IPS DF 6.9 (cell line): ENCODE measurements at regions not wholly inside any gene's neighbourhood (a gene's known extent, or its start where the extent isn't known, plus 50 kb on each side); places are given as distances from the start of the nearest gene placed in this dataset.
"Not testable (repeated sequence)": the region's sequence is repeated elsewhere in the genome, so short reads cannot be mapped to it uniquely, and the experiment has no call there.

Source experiments
- DNase-seq: peaks from one replicate; pipeline ENCODE4 v3.0.0-alpha.2; 2013; ENCODE audit warnings: low read depth, low spot score
- H3K27ac ChIP-seq: one replicate; pipeline ENCODE4 v1.5.1; 2013; ENCODE audit warnings: low read length, control low read depth
- H3K27me3 ChIP-seq: 2 replicates; pipeline ENCODE4 v1.6.1; 2013; ENCODE audit warnings: mild to moderate bottlenecking, low read length; ENCODE audit not compliant: control insufficient read depth, insufficient read depth
- H3K36me3 ChIP-seq: 2 replicates; pipeline ENCODE4 v1.6.1; 2013; ENCODE audit warnings: low read length; ENCODE audit not compliant: control insufficient read depth, insufficient read depth
- H3K4me1 ChIP-seq: 2 replicates; pipeline ENCODE4 v1.6.1; 2013; ENCODE audit warnings: low read length; ENCODE audit not compliant: control insufficient read depth, insufficient read depth
- H3K4me3 ChIP-seq: 2 replicates; pipeline ENCODE4 v1.5.1; 2013; ENCODE audit warnings: mild to moderate bottlenecking, low read length
- H3K9me3 ChIP-seq: 2 replicates; pipeline ENCODE4 v1.6.1; 2013; ENCODE audit warnings: low read length, inconsistent platforms; ENCODE audit not compliant: control insufficient read depth, insufficient read depth
- WGBS: extraction: QIAGEN DNeasy Blood & Tissue Kit; methylation state at CpG from one replicate; pipeline ENCODE4 v1.1.7; 2013; ENCODE audit warnings: mixed read lengths, missing lambda C conversion rate; ENCODE audit not compliant: insufficient read length, insufficient coverage; 5-methylcytosine and 5-hydroxymethylcytosine counted together

- no peak for DNase-seq
- Histone ChIP-seq H3K9me3 (no peaks in the 10 kb centered on the region), H3K4me3 (no peak overlapping the region), H3K27ac (no peak overlapping the region), H3K4me1 (no peaks in the 10 kb centered on the region), H3K36me3 (no peaks in the 10 kb centered on the region), H3K27me3 (no peaks in the 10 kb centered on the region)
- no CpG with 5 or more reads among the region's 1 CpG for WGBS
Measured at GRCh38 chr2:134008837-134009236, 245.0 kb upstream of the MGAT5 start.

DNA sequence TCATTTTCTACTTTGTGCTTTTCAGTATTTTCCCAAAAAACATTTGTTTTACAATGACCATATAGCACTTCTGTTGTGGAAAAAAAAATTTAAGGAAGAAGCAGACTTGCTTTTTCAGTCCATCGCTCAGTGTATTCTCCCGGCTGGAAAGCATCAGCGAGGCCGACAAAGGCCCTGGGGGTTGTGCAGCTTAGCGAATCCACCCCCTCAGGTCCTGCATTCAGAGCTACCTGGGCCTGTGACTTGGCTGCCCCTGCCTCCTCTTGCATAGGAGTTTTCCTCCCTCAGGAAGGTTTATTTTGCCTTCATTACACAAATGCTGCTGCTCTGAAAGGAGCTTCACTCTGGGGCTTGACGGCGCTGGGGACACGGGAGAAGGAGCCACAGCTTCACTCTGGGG, 244.4 kb upstream of the MGAT5 start:
- WGBS, result no CpG with 5 or more reads among the region's 8 CpGs
- H3K4me3 ChIP-seq, result no peak overlapping the region
- H3K36me3 ChIP-seq, result no peaks in the 10 kb centered on the region
- no peaks in the 10 kb centered on the region for H3K4me1 ChIP-seq
- H3K27me3 ChIP-seq, result no peaks in the 10 kb centered on the region
- no peak overlapping the region for H3K27ac ChIP-seq
- H3K9me3 ChIP-seq, result no peaks in the 10 kb centered on the region
- DNase-seq, result no peak

DNA sequence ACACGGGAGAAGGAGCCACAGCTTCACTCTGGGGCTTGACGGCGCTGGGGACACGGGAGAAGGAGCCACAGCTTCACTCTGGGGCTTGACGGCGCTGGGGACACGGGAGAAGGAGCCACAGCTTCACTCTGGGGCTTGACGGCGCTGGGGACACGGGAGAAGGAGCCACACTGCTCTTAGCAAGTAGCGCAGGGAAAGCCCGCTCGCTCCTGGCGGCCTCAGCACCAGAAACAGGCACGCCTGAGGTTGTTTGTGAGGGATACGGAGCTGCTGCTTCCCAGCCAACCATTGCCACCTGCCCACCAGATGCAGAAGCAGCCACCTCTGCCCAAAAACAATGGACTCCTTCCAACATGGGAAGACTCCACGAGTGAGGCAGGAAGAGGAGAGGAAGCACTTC, 244.0 kb upstream of the MGAT5 start:
- H3K27ac ChIP-seq, DNase-seq, H3K27me3 ChIP-seq, H3K36me3 ChIP-seq, H3K4me1 ChIP-seq, H3K9me3 ChIP-seq, H3K4me3 ChIP-seq: not testable (repeated sequence)
- WGBS, result no CpG with 5 or more reads among the region's 17 CpGs

GRCh38 chr2:134011936-134012586, 241.8 kb upstream of the MGAT5 start:
- no peak overlapping the region for H3K4me3 ChIP-seq
- no peaks in the 10 kb centered on the region for H3K4me1 ChIP-seq
- H3K27ac ChIP-seq, result no peak overlapping the region
- no peaks in the 10 kb centered on the region for H3K27me3 ChIP-seq
- DNase-seq, result no peak
- no CpG with 5 or more reads among the region's 6 CpGs for WGBS
- no peaks in the 10 kb centered on the region for H3K9me3 ChIP-seq
- no peaks in the 10 kb centered on the region for H3K36me3 ChIP-seq

- DNase-seq, result no peak
- no peaks in the 10 kb centered on the region for H3K27me3 ChIP-seq
- WGBS, result no CpG with 5 or more reads among the region's 3 CpGs
Measured at GRCh38 chr2:134014196-134014960, 239.5 kb upstream of the MGAT5 start.

GRCh38 chr2:134019871-134020270, 234.0 kb upstream of the MGAT5 start:
- no peaks in the 10 kb centered on the region for H3K9me3 ChIP-seq
- no peak overlapping the region for H3K4me3 ChIP-seq
- H3K36me3 ChIP-seq, result no peaks in the 10 kb centered on the region
- no CpG with 5 or more reads among the region's 2 CpGs for WGBS
- no peak for DNase-seq
- no peaks in the 10 kb centered on the region for H3K27me3 ChIP-seq
- no peak overlapping the region for H3K27ac ChIP-seq
- H3K4me1 ChIP-seq, result no peaks in the 10 kb centered on the region

More at GRCh38 chr2:134014196-134014960, 239.5 kb upstream of the MGAT5 start:
- Histone ChIP-seq H3K27ac (no peak overlapping the region), H3K9me3 (no peaks in the 10 kb centered on the region), H3K4me1 (no peaks in the 10 kb centered on the region), H3K36me3 (no peaks in the 10 kb centered on the region), H3K4me3 (no peak overlapping the region)

DNA sequence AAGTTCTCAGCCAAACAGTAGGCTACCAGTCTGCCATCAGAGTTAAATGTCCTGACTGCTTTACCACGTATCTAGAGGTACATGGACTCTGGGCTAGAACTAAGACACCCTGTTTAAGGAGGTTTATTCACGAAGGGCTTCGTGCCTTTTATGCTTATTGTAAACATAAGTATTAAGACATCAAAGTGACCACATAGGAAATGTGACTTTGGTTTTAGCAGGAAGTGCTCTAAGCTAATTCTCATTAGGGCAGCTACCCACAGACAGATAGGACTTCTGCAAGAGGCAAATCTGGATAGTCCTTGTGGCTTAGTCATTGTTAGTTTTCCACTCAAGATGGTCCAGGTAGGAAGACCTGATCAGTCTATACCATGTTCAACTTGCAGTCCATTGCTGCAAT, 233.3 kb upstream of the MGAT5 start:
- DNase-seq, result no peak
- Histone ChIP-seq H3K4me1 (no peaks in the 10 kb centered on the region), H3K27ac (no peak overlapping the region), H3K36me3 (no peaks in the 10 kb centered on the region), H3K27me3 (no peaks in the 10 kb centered on the region), H3K4me3 (no peak overlapping the region), H3K9me3 (no peaks in the 10 kb centered on the region)
- no CpG with 5 or more reads among the region's 3 CpGs for WGBS

DNA sequence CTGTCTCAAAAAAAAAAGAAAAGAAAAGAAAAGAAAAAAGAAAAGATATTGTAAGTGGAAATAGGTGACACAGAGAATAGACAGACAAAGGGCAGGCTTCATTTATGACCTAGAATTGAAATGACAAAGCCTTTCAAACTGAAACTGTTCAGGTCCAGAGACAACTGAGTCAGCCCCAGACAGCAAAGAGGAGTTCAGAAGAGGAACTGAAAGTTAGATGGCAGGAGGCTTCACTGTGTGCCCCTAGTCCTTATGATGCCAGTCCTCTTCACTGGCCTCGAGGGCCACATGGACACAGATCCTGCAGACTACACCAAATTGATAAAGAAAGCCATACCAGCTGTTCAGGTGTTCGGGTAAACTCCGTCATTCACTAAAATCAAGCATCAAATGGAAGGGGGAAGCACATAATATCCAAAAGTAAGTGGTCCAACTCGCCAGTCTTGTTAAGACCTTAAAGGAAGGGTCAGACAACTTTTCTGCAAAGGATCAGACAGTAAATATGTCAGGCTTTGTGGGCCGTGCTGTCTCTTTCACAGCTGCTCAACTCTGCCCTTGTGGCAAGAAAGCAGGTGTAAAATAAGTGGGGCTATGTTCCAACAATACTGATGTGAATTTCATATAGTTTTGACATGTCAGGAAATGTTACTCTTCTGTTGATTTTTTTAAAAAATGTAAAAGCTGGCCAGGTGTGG, 231.9 kb upstream of the MGAT5 start:
- Histone ChIP-seq H3K36me3 (no peaks in the 10 kb centered on the region), H3K27ac (no peak overlapping the region), H3K27me3 (no peaks in the 10 kb centered on the region), H3K4me3 (no peak overlapping the region), H3K9me3 (no peaks in the 10 kb centered on the region), H3K4me1 (no peaks in the 10 kb centered on the region)
- no CpG with 5 or more reads among the region's 5 CpGs for WGBS
- no peak for DNase-seq

GRCh38 chr2:134023854-134024253, 230.0 kb upstream of the MGAT5 start:
- no peak for DNase-seq
- Histone ChIP-seq H3K9me3 (no peaks in the 10 kb centered on the region), H3K4me1 (0 out of 2 replicates have a peak, but pooled peaks cover 1% of the 10 kb centered on the region), H3K27ac (no peak overlapping the region), H3K4me3 (no peak overlapping the region), H3K27me3 (no peaks in the 10 kb centered on the region), H3K36me3 (no peaks in the 10 kb centered on the region)
- no CpG with 5 or more reads among the region's 5 CpGs for WGBS

DNA sequence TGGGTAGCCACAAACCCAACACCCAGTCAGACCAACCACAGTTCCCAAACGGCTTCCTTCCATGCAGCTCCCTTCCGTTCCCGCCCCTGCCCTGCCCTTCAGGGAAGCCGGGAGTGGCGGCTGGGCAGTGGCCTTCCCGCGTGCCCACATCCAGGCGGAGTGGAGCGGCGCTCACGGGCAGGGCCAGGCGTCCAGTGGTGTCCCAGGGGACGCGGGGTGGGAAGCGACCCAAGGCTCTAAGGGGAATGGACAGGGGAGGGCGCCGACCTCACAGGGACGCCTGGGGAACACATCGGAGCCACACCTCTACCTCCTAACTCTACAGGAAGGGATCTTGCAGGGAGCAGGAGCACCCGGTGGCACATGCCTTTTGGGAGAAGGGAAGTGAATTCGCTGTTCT, 225.9 kb upstream of the MGAT5 start:
- H3K27me3 ChIP-seq, result no peaks in the 10 kb centered on the region
- H3K9me3 ChIP-seq, result no peaks in the 10 kb centered on the region
- DNase-seq, result no peak
- H3K27ac ChIP-seq, result no peak overlapping the region
- no peak overlapping the region for H3K4me3 ChIP-seq
- H3K36me3 ChIP-seq, result no peaks in the 10 kb centered on the region
- no CpG with 5 or more reads among the region's 21 CpGs for WGBS
- 0 out of 2 replicates have a peak, but pooled peaks cover 1% of the 10 kb centered on the region for H3K4me1 ChIP-seq
